Activated naive CD4-positive, alpha-beta T cell treated with anti-CD3 and anti-CD28 coated beads, Interleukin-2, amount 50 U/mL, for 16 hours (primary cell): ENCODE measurements at regions not wholly inside any gene's neighbourhood (a gene's known extent, or its start where the extent isn't known, plus 50 kb on each side); places are given as distances from the start of the nearest gene placed in this dataset.

Source experiments
- DNase-seq: peaks from one replicate; pipeline ENCODE4 v3.0.0-alpha.2; 2020

GRCh38 chr15:97114900-97115760 lies 784.6 kb downstream of the NR2F2 start:
- DNase-seq, result no peak

- DNase-seq, result no peak
Measured at GRCh38 chr15:97115761-97116070, 785.2 kb downstream of the NR2F2 start.

GRCh38 chr15:97124790-97125189 lies 794.3 kb downstream of the NR2F2 start:
- no peak for DNase-seq

GRCh38 chr15:97126553-97127233 lies 796.2 kb downstream of the NR2F2 start:
- DNase-seq, result no peak

- DNase-seq, result no peak
Measured at GRCh38 chr15:97129674-97130073, 799.2 kb downstream of the NR2F2 start.

- DNase-seq, result no peak
Measured at GRCh38 chr15:97140216-97140615, 809.7 kb downstream of the NR2F2 start.

GRCh38 chr15:97141360-97141759 lies 810.9 kb downstream of the NR2F2 start:
- no peak for DNase-seq

GRCh38 chr15:97141871-97142270 lies 811.4 kb downstream of the NR2F2 start:
- no peak for DNase-seq

GRCh38 chr15:97143592-97144376 lies 813.3 kb downstream of the NR2F2 start:
- no peak for DNase-seq

- DNase-seq, result no peak
Measured at GRCh38 chr15:97144377-97144711, 813.8 kb downstream of the NR2F2 start.

- DNase-seq, result no peak
Measured at GRCh38 chr15:97146929-97147870, 813.3 kb upstream of the ARRDC4 start.

- DNase-seq, result no peak
Measured at GRCh38 chr15:97153356-97153965, 807.0 kb upstream of the ARRDC4 start.

GRCh38 chr15:97156739-97157265 lies 803.7 kb upstream of the ARRDC4 start:
- DNase-seq, result no peak

- DNase-seq, result no peak
Measured at GRCh38 chr15:97162805-97163495, 797.6 kb upstream of the ARRDC4 start.

- DNase-seq, result no peak
Measured at GRCh38 chr15:97165205-97165604, 795.3 kb upstream of the ARRDC4 start.

- DNase-seq, result no peak
Measured at GRCh38 chr15:97168704-97169475, 791.6 kb upstream of the ARRDC4 start.

GRCh38 chr15:97171556-97171955 lies 788.9 kb upstream of the ARRDC4 start:
- no peak for DNase-seq

- no peak for DNase-seq
Measured at GRCh38 chr15:97174886-97175540, 785.5 kb upstream of the ARRDC4 start.

- DNase-seq, result no peak
Measured at GRCh38 chr15:97177151-97177577, 783.3 kb upstream of the ARRDC4 start.

GRCh38 chr15:97182581-97182980 lies 777.9 kb upstream of the ARRDC4 start:
- DNase-seq, result no peak
